NOMO-1 treated with dmso at 0.1 percent for 144 hours (cell line): ENCODE measurements at regions not wholly inside any gene's neighbourhood (a gene's known extent, or its start where the extent isn't known, plus 50 kb on each side); places are given as distances from the start of the nearest gene placed in this dataset.

Source experiments
- DNase-seq: peaks from one replicate; lab custom pipeline; 2025; ENCODE audit not compliant: unreplicated experiment; lab: John Stamatoyannopoulos, UW

DNA sequence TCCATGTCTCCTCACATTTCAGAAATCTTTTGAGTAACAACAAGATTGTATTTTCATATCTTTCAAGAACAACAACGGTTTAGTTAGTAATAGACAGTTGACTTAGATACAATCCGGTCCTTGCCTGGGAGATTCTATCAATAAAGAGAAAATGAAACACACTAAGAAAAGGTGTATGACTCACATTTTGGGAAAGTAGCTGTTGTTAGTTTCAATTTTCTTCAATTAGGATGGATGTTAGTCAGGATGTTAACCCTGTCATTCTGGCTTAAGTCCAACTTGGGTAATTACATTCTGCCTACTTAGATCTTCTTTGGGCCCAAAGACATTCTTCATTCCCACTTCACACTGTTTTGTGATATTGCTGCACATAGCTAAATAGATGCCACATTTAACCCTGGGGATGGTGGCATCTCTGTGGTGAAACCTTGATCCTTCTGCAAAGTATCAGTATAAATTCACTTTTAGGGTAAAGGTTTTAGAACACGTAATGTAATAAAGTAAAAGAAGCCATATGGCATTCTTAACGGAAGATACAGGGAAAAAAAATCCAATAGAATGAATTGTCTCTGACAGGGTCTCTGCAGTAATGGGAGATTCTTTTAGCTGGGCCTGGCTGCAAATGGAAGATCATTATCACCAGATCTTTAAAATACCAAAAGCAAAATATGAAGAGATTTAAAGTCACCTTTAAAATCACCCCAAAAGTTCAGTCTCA lies 365.5 kb downstream of the FIGN start:
- DNase-seq, result no peak

DNA sequence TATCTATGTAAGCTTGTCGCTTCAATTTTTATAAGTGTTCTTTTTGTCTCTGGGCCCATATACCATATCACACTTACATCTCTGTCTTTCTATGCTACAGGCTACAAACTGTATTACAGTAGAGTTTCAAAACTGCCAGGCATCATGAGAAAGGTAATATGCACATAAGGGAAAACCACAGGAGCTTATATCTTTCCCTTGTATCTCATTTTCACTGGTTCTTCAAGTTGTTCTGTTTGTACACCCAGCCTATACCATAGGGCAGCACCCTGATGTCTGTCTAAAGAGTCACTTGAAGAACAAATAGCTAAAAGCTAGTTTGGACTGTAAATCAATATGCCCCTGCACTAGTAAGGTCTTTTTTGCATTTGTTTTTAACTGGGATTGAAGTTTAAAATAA lies 366.7 kb downstream of the FIGN start:
- DNase-seq, result no peak

DNA sequence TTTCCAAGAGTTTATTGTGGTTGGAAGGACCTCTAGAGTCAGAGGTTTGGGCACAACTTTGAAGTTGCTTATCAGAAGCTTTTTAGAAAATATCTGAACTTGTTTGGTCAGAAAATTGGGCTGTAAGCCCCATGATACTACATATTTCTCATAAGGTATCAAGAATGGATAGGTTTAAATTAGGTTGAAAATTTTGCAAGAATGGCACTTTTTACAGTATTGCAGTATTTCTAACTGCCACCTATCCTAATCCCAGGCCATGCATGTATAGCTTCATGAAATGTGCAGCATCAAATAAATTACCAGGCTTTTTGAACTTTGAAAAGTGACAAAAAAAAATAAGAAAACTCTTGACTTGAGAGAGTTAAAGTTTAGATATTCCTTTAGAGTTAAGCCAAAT lies 367.2 kb downstream of the FIGN start:
- DNase-seq, result no peak

DNA sequence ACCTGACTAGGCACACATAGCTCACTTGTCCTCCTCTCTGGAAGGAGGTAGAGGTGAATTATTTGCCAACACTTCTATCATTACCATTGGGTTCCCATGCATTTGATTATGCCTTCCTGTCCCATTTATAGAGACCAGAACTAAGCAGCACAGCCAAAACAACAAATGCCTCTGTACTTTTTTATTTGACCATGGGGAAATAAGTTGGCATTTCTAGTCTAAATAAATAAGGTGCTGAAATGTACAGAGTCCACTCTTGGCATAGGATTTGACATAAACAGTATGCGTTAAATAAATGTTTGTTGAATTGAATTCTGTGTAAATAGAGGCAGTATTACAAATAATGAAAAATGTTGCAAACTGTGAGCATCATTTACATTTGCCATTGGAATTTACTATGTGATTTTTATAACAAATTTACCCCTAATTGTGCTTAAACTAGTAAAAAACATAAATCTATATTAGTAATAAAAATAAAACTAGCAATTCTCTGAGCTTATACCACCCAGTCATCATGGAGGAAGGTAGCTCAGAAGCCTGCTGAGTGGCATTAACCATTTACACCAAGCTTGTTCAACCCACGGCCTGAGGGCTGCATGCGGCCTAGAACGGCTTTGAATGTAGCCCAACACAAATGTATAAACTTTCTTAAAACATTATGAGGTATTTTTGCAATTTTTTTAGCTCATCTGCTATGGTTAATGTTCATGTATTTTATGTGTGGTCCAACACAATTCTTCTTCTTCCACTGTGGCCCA lies 367.8 kb downstream of the FIGN start:
- DNase-seq, result no peak

DNA sequence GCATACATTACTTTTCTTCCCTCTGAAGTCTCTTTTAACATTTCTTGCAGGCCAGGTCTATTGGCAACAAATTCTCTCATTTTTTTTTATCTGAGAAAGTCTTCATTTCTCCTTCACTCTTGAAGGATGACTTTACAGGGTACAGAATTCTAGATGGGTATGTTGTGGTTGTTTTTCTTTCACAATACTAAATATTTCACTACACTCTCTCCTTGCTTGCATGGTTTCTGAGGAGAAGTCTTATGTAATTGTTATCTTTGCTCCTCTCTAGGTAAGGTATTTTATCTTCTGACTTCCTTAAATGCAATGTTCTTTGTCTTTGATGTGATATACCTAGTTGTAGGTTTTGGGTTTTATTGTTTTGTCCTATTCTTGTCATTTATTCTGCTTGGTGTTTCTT lies 371.1 kb downstream of the FIGN start:
- no peak for DNase-seq

DNA sequence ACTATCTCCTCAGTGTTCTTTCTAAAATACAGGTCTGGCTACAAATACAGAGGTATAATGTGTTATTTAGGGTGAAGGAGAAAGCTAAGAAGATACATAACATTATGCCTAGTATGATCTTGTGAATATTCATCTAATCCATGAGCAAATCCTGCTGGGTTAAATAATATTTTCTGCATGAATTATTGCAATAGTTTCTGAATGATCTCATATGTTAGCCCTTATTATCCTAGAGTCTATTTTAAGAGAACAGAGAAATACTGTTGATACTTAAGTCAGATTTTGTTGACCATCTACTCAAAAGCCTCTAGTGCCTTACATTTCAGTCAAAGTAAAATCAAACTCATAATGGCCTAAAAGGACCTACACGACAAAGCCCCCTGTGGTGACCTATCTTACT lies 382.3 kb downstream of the FIGN start:
- no peak for DNase-seq

DNA sequence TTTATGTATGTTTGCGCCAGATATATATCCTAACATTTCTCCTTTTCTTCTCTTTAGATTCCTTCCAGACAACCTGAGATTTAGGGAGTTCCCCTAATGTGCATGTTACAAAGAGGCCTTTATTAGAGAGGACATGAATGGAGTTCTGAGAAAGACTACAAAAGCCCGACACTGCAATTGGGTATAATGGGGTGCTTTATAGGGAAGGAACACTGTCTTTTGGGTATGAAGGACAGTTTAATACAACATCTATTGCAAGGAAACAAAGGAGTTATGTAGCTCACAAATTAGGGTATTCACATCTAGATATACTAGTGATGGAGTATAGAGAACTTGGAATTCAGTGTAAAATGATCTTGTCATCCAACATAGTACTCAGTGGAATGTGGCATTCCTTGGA lies 383.8 kb downstream of the FIGN start:
- DNase-seq, result no peak

DNA sequence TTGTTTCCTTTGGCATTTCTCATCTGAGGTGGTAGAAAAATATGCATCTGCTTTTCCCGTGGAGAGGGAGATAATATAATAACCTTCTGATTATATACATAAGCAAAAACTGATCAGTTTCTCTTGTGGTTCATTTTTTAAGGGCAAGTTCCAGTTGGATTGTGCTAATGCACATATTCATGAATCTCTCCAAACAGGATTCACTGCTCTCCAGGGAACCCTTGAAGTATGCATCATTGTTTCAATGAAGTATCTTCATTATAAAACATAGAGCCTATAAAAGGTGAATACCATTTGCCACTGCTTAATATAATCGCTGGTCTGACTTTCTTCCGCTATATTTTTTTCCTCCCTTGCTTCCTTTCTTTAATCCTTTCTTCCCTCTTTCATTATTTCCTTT lies 384.7 kb downstream of the FIGN start:
- DNase-seq, result no peak

DNA sequence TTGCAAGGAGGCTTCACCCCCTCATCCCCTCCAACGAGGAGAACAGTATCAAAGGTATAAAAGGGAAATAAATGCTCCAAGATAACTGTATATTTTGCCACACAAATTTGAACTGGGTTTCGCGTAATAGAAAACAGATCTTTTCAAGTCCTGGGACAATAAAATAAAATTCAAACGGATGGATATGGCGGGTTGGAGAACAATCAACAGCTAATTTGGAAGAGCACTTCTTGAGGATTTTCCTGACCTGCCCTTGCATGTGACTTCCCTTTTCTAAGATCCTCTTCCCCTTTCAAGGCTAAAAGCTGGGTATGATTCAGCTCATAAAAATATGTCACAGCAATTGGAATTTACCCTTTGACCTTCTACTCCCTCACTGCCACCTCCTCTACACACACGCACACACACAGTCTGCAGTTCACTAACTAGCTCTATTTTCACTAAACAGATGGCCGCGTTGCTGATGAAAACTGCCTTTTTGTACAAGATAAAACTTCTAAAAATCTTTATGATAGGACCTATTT lies 386.9 kb downstream of the FIGN start:
- peak; percentile 88 for DNase-seq

DNA sequence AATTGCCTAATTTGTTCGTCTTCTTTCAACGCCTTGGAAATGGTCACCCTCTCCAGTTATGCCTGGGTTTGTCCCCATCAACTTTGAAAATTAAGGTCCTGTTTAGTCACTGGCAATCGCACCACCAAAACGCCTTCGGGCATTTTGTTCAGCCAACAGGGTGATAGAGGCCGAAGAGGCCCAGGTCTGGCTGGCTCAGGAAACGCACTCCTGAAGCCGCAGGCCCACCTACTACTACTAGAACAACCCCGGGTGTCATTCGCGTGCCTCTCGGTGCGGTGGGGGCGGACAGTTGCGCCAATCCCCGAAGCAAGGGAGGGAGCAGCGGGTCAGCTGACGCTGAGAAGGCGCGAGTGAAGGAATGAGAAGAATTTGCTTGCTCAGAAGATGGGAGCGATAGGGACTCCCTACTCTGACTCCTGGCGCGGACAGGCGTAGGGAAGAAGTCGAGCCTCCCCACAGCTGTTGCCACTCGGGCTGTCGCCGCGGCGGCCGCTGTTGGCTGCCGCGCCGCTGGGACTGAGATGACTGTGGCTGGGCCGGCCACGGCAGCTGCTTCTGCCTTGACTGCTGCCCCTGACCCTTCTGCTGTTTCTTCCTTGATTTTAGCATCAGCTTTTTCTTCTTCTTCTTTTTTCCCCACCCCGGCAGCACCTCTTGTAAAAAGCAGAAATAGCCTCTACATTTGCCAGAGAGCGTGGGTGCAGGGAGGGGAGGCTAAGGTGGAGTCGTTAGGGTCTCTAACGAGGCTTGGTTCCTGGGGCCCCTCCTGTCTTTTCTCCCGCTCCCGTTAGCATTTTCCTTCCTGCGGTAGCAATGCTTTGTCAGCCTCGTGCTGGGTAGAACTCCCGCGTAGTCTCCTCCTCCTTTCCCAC lies 387.6 kb downstream of the FIGN start:
- DNase-seq, result no peak

DNA sequence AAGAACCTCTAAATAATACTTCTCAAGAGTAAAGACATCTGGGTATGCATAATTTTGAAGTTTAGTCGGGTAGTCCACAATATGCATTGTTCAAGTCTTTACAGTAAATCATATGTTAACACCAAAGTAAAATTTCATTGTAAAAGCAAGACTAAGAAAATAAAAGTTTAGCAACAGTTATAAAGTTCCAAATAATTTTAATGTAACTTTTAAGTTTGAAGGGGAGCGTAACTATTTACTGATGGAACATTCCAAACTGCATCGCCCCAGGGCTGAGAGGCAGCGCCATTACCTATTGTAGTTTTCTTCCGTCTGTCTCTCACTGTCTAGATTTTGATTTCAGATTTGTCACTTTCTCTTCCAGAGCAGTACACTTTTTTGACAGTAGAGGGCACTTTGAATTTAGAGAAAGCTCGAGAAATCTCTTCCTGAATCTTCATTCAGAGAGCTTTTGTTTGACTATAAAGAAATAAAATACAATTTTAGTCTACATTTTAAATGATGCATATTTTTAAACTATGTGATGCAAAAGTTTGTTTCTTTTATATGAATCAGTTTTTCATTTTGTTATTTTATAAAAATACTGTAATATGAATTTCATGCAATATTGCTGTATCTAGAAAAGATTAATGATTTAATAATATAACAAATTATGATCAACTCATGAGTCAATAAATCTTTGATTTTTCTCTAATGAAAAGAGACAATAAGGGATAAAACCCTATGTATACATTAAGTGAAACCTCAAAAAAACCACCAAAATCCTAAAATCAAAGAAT lies 389.8 kb downstream of the FIGN start:
- peak; percentile 20 for DNase-seq

DNA sequence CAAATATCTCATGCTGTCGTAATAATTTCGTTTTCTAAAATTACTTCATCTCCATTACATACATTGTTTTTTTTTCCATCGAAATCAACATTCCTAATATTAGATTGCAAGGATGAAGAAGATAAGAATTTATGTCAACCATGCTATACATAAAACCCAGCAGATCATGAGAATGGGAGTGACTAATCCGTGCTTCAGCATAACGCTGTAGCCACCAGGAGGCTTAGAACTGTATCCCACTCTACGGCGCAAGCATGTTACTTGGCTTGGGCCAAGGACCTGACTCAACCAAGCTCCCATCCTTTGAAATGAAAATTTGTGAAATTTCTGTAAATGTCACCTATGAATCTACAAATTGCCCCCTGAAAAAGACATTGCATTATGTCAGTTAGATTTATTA lies 392.5 kb downstream of the FIGN start:
- DNase-seq, result no peak

DNA sequence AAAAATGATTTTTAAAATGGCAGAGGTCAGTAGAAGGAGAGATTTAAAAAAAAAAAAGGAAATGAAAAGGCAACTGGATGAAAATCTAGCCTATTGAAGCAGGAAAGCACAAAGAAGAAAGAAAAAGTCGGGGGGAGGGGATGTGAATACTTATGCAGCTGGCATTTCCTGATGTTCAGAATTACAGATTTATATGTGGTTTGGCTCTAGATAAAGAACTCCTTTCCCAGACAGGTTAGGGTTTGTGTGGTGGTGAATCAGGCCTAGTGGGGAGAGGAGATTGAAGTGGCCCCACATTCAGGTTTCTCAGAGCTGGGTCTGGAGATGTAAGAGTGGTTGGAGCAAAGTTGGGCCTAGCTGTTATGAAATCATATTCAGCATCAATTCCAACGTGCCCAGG lies 394.4 kb downstream of the FIGN start:
- no peak for DNase-seq

DNA sequence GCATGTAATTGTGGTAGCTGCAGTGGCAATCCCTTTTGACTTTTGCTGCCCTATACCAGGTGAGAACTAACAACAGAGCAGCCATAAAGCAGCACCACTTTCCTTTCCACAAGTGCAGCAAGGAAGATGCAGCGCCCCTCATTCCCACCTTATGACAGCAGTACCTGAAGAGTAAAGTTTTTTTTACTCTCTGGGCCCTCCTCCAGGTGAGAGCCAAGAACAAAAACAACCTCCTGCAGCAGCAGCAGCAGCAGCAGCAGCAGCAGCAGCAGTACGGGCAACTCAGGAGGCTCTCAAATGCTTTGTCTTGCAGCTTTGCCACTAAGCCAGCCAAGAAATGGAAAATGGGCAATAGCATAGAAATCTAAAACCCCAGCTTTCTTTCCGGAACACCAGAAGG lies 397.5 kb downstream of the FIGN start:
- DNase-seq, result no peak

DNA sequence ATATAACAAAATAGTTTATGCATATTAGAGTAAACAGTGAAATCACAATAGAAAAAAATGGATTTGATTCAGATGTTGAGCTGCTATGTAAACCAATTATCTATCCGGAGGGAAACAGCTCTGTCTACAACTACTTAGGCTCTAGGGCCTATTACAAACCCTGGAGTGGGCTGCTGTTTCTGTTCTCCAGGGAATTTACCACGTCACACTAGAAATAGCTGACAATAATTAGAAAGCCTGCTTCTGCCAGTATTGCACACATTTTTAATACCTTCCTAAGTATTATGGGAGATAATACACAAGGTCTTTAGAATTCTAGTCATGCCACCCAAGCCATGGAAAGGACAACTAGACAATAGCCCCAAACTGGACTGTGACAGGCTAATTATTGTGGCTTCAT lies 411.1 kb downstream of the FIGN start:
- DNase-seq, result no peak

DNA sequence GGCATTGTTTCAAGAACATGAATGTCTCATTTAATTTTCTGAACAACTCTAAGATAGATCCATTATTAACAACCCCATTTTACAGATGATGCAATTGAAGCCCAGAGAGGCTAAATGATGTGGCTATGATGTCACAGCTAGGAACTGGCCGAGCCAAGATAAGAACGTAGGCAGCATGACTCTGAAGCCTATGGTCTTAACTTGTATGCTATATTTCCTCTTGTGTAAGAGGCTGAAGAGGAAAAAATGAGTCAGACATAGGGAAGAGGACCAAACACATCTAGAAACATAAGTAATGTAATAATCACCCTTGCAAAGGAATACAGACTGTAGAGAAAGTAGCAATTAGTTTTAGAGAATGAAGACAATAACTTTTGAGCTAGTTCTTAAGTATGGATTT lies 416.8 kb downstream of the FIGN start:
- DNase-seq, result no peak

DNA sequence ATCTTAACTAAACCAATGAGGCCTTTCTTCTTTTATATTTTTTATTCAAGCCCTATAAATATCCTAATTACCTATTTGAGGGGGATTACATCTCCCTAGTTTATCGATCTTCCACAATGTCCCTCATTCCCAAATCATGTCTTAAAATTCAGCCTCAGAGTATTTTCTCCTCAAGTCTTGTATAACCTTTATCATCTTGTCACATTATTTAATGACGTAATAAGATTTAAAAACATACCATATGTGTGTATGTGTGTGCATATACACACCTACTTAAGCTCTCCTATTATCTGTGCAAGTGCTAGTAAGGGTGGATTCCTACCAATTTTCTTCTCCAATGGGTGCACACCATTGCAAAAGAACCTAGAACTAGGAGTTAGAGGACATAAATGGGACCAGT lies 421.1 kb downstream of the FIGN start:
- no peak for DNase-seq

DNA sequence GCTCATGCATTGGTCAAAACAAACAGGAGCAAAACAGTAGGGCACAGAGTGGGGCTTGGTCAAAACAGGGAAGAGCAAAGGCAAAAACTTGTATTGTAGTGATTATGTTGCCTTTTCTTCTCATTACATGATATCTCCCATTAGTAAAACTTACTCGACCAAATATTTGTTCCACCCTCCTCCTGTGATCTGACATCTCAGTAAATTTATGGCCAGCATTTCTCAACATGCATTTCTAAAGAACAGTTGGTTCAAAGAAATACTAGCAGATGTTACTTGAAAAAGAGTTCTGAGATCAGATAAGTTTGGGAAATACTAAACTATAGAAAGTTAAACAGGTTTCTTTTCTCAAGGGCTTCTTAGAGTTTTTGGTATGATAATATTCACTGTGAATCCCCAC lies 423.1 kb downstream of the FIGN start:
- DNase-seq, result no peak

DNA sequence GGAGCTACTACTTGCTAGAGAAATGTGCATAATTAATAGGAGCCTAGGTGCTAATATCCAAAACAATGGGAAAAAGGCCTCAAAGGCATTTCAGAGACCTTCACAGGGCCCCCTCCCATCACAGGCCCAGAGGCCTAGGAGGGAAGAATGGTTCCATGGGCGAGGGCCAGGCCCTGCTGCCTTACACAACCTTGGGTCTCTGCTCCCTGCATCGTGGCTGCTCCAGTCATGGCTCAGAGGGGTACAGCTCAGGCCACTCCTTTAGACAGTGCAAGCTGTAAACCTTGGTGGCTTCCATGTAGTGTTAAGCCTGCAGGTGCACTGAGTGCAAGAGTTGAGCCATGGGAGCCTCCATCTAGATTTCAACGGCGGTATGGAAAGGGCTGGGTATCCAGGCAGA lies 429.2 kb downstream of the FIGN start:
- no peak for DNase-seq

DNA sequence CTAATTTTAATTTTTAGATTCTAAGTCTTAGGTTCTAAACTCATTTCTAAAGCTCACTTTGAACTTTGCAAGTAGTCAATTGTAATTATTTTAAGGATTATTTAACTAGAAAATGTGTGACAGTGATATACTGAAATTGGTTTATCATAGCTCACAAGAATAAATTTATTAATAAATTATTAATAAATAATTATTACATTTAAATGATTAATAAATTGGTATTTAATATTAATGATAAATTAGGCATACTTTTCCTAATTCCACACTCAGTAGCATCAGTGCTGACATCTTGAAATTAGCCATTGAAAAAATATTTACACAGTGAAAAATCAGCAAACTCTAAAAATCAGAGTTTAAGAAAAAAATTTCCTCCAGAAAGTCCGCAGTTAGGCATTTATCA lies 433.7 kb downstream of the FIGN start:
- no peak for DNase-seq

DNA sequence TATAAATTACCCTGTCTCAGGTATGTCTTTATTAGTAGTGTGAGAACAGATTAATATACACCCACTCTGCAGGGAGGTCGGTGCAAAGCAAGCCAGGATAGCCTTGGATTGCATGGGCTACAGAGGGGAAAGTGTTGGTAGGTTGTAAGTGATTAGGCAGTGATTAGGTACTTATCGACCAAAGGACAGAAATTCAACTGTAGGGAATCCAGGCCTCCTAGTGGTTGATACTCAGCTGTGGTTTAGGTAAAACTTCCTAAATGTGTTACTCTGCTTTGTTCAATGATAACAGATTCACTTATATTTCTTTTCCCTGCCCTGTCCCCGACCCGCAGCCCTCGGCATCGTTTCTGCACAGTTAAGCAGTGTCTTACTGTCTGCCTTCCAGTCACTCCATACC lies 444.0 kb downstream of the FIGN start:
- no peak for DNase-seq
